Gastroesophageal sphincter (tissue), 2 donors: ENCODE measurements at regions not wholly inside any gene's neighbourhood (a gene's known extent, or its start where the extent isn't known, plus 50 kb on each side); places are given as distances from the start of the nearest gene placed in this dataset.

ENCODE experiments used
- POLR2A ChIP-seq, 2 donors: fragments of 450-650 bp; IDR thresholded peaks; one replicate each; pipeline ENCODE4 v1.6.1; 2017; ENCODE audit warnings: antibody characterized with exemption in 2 of 2, mild to moderate bottlenecking in 2 of 2, moderate library complexity in 1 of 2
- POLR2AphosphoS5 ChIP-seq: sonication (generic); formaldehyde crosslinking; IDR thresholded peaks from one replicate; pipeline ENCODE4 v1.6.1; 2017; ENCODE audit warnings: antibody characterized with exemption

DNA sequence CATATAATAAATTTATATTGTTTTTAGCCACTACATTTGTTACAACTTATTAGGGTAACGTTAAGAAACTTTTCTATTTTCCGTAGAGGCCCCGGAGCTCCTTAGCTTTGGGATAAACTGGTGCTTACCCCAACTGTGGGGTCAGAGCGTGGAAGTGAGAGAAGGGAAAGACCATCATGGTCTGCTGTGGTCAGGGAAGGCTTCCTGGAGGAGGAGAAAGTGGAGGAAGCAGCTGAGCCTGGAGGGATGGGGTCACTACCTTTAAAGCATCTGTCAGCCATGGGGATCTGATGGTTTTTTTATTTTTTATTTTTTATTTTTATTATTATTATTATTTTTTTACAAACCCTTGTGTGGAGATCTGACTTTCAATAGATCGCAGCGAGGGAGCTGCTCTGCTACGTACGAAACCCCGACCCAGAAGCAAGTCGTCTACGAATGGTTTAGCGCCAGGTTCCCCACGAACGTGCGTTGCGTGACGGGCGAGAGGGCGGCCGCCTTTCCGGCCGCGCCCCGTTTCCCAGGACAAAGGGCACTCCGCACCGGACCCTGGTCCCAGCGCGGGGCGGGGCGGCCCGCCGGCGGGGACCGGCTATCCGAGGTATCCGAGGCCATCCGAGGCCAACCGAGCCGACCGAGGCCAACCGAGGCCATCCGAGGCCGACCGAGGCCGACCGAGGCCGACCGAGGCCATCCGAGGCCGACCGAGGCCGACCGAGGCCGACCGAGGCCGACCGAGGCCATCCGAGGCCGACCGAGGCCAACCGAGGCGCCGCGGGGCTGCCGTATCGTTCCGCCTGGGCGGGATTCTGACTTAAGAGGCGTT lies 1101.2 kb upstream of the TMEM132C start:
- TF ChIP-seq POLR2AphosphoS5 (no peak), POLR2A (IDR thresholded peaks at IDR 0.05) (no peak)
